ENCODE measurements at regions not wholly inside any gene's neighbourhood (a gene's known extent, or its start where the extent isn't known, plus 50 kb on each side); places are given as distances from the start of the nearest gene placed in this dataset.

- H3K4me1 ChIP-seq (ENCODE audit: control insufficient read depth in 2 of 2, insufficient read depth in 2 of 2, low read length in 2 of 2) = no peaks in the 10 kb centered on the region
- no peaks in the 10 kb centered on the region for H3K27me3 ChIP-seq (ENCODE audit: control insufficient read depth in 2 of 2, insufficient read depth in 2 of 2, low read length in 2 of 2)
- intact Hi-C loops (cut with micrococcal nuclease) = no loop called here
- no peak overlapping the region for H3K4me3 ChIP-seq (ENCODE audit: low read length)
- no peak for ATAC-seq
- no peaks in the 10 kb centered on the region for H3K9me3 ChIP-seq (ENCODE audit: control insufficient read depth in 2 of 3, low read length in 3 of 3)
- ChIA-PET POLR2A (interaction anchor here (0.7 kb wide), 1 partner anchor 273 kb away, joined by 4 read pairs; no protein-coding TSS in a partner anchor), CTCF (interaction anchor here (0.7 to 2.2 kb wide), 5 partner anchors 8 to 1297 kb away, joined by 3 to 11 read pairs (median 3); no protein-coding TSS in a partner anchor)
- peaks cover 0 to 14% (median 8%) of the 10 kb centered on the region in 7 donors for H3K4me1 Mint-ChIP-seq
- no peak overlapping the region for H3K4me3 Mint-ChIP-seq
- H3K36me3 ChIP-seq (ENCODE audit: control insufficient read depth in 2 of 3, insufficient read depth in 3 of 3, low read length in 3 of 3) = no peaks in the 10 kb centered on the region
- H3K36me3 Mint-ChIP-seq = no peaks in the 10 kb centered on the region
- no peaks in the 10 kb centered on the region for H3K9me3 Mint-ChIP-seq
- no peak overlapping the region for H3K27ac Mint-ChIP-seq
- DNase-seq = no peak
- H3K27me3 Mint-ChIP-seq = peaks cover 0 to 13% (median 8%) of the 10 kb centered on the region in 5 donors
- H3K27ac ChIP-seq (ENCODE audit: low read depth, low read length) = no peak overlapping the region
Measured at GRCh38 chr18:70489571-70489970, 200.7 kb downstream of the SOCS6 start.

GRCh38 chr18:70469916-70470315, 181.1 kb downstream of the SOCS6 start:
- CTCF ChIA-PET = interaction anchor here (0.9 kb wide), 1 partner anchor 21 kb away, joined by 3 read pairs; no protein-coding TSS in a partner anchor
- Mint-ChIP-seq H3K27me3 (peaks cover 0 to 5% (median 0%) of the 10 kb centered on the region in 5 donors), H3K4me3 (no peak overlapping the region), H3K9me3 (no peaks in the 10 kb centered on the region), H3K27ac (no peak overlapping the region), H3K4me1 (no peaks in the 10 kb centered on the region), H3K36me3 (no peaks in the 10 kb centered on the region)
- H3K4me1 ChIP-seq (ENCODE audit: control insufficient read depth in 2 of 2, insufficient read depth in 2 of 2, low read length in 2 of 2) = no peaks in the 10 kb centered on the region
- H3K4me3 ChIP-seq (ENCODE audit: low read length) = no peak overlapping the region
- H3K9me3 ChIP-seq (ENCODE audit: control insufficient read depth in 2 of 3, low read length in 3 of 3) = no peaks in the 10 kb centered on the region
- POLR2A ChIA-PET = no interaction called here
- H3K27ac ChIP-seq (ENCODE audit: low read depth, low read length) = no peak overlapping the region
- no peak for ATAC-seq
- no peak for DNase-seq
- no peaks in the 10 kb centered on the region for H3K36me3 ChIP-seq (ENCODE audit: control insufficient read depth in 2 of 3, insufficient read depth in 3 of 3, low read length in 3 of 3)
- H3K27me3 ChIP-seq (ENCODE audit: control insufficient read depth in 2 of 2, insufficient read depth in 2 of 2, low read length in 2 of 2) = no peaks in the 10 kb centered on the region
- intact Hi-C loops (cut with micrococcal nuclease) = no loop called here

- no peak overlapping the region for H3K4me3 Mint-ChIP-seq
- CTCF ChIA-PET = no interaction called here
Measured at GRCh38 chr18:70468861-70469547, 180.2 kb downstream of the SOCS6 start.

GRCh38 chr18:70464343-70465114, 175.7 kb downstream of the SOCS6 start:
- intact Hi-C loops (cut with micrococcal nuclease) = no loop called here
- H3K4me1 ChIP-seq (ENCODE audit: control insufficient read depth in 2 of 2, insufficient read depth in 2 of 2, low read length in 2 of 2) = no peaks in the 10 kb centered on the region
- H3K4me3 ChIP-seq (ENCODE audit: low read length) = peak overlapping the region; percentile 34
- Mint-ChIP-seq H3K4me3 (peak overlapping the region; percentile 69 to 84 (median 78)), H3K9me3 (no peaks in the 10 kb centered on the region), H3K4me1 (peaks cover 0 to 9% (median 6%) of the 10 kb centered on the region in 7 donors), H3K27ac (no peak overlapping the region), H3K36me3 (no peaks in the 10 kb centered on the region), H3K27me3 (peaks cover 9 to 38% (median 25%) of the 10 kb centered on the region in 5 donors)
- POLR2A ChIA-PET = no interaction called here
- H3K27ac ChIP-seq (ENCODE audit: low read depth, low read length) = no peak overlapping the region
- no peaks in the 10 kb centered on the region for H3K36me3 ChIP-seq (ENCODE audit: control insufficient read depth in 2 of 3, insufficient read depth in 3 of 3, low read length in 3 of 3)
- H3K27me3 ChIP-seq (ENCODE audit: control insufficient read depth in 2 of 2, insufficient read depth in 2 of 2, low read length in 2 of 2) = peaks cover 0 to 2% of the 10 kb centered on the region in 2 donors
- DNase-seq = peak in 7 of 9 donors; percentile 6 to 38 (median 18)
- CTCF ChIA-PET = no interaction called here
- H3K9me3 ChIP-seq (ENCODE audit: control insufficient read depth in 2 of 3, low read length in 3 of 3) = no peaks in the 10 kb centered on the region
- peak; percentile 56 for ATAC-seq

More at GRCh38 chr18:70468861-70469547, 180.2 kb downstream of the SOCS6 start:
- Histone ChIP-seq H3K4me3 (ENCODE audit: low read length) (no peak overlapping the region), H3K27ac (ENCODE audit: low read depth, low read length) (no peak overlapping the region), H3K9me3 (ENCODE audit: control insufficient read depth in 2 of 3, low read length in 3 of 3) (no peaks in the 10 kb centered on the region), H3K36me3 (ENCODE audit: control insufficient read depth in 2 of 3, insufficient read depth in 3 of 3, low read length in 3 of 3) (no peaks in the 10 kb centered on the region), H3K27me3 (ENCODE audit: control insufficient read depth in 2 of 2, insufficient read depth in 2 of 2, low read length in 2 of 2) (peaks cover 0 to 2% of the 10 kb centered on the region in 2 donors), H3K4me1 (ENCODE audit: control insufficient read depth in 2 of 2, insufficient read depth in 2 of 2, low read length in 2 of 2) (no peaks in the 10 kb centered on the region)
- Mint-ChIP-seq H3K4me1 (peaks cover 0 to 9% (median 6%) of the 10 kb centered on the region in 7 donors), H3K27me3 (peaks cover 0 to 8% (median 7%) of the 10 kb centered on the region in 5 donors), H3K36me3 (no peaks in the 10 kb centered on the region), H3K9me3 (no peaks in the 10 kb centered on the region), H3K27ac (no peak overlapping the region)
- no peak for ATAC-seq
- POLR2A ChIA-PET = no interaction called here
- no peak for DNase-seq
- intact Hi-C loops (cut with micrococcal nuclease) = no loop called here

GRCh38 chr18:70463085-70463484, 174.2 kb downstream of the SOCS6 start:
- Histone ChIP-seq H3K27ac (ENCODE audit: low read depth, low read length) (no peak overlapping the region), H3K36me3 (ENCODE audit: control insufficient read depth in 2 of 3, insufficient read depth in 3 of 3, low read length in 3 of 3) (no peaks in the 10 kb centered on the region), H3K4me3 (ENCODE audit: low read length) (no peak overlapping the region), H3K27me3 (ENCODE audit: control insufficient read depth in 2 of 2, insufficient read depth in 2 of 2, low read length in 2 of 2) (peaks cover 0 to 2% of the 10 kb centered on the region in 2 donors), H3K4me1 (ENCODE audit: control insufficient read depth in 2 of 2, insufficient read depth in 2 of 2, low read length in 2 of 2) (no peaks in the 10 kb centered on the region), H3K9me3 (ENCODE audit: control insufficient read depth in 2 of 3, low read length in 3 of 3) (no peaks in the 10 kb centered on the region)
- intact Hi-C loops (cut with micrococcal nuclease) = no loop called here
- Mint-ChIP-seq H3K4me1 (peaks cover 0 to 9% (median 6%) of the 10 kb centered on the region in 7 donors), H3K36me3 (no peaks in the 10 kb centered on the region), H3K27me3 (peaks cover 9 to 38% (median 25%) of the 10 kb centered on the region in 5 donors), H3K9me3 (no peaks in the 10 kb centered on the region), H3K27ac (no peak overlapping the region), H3K4me3 (peak overlapping the region in 3 of 10 donors; percentile 5 to 12 (median 7))
- ATAC-seq = no peak
- CTCF ChIA-PET = no interaction called here
- POLR2A ChIA-PET = no interaction called here
- no peak for DNase-seq

- Mint-ChIP-seq H3K36me3 (no peaks in the 10 kb centered on the region), H3K9me3 (no peaks in the 10 kb centered on the region), H3K27ac (no peak overlapping the region), H3K4me3 (no peak overlapping the region), H3K4me1 (peaks cover 0 to 9% (median 6%) of the 10 kb centered on the region in 7 donors), H3K27me3 (peaks cover 9 to 38% (median 25%) of the 10 kb centered on the region in 5 donors)
- Histone ChIP-seq H3K27ac (ENCODE audit: low read depth, low read length) (no peak overlapping the region), H3K4me3 (ENCODE audit: low read length) (no peak overlapping the region), H3K4me1 (ENCODE audit: control insufficient read depth in 2 of 2, insufficient read depth in 2 of 2, low read length in 2 of 2) (no peaks in the 10 kb centered on the region), H3K9me3 (ENCODE audit: control insufficient read depth in 2 of 3, low read length in 3 of 3) (no peaks in the 10 kb centered on the region), H3K27me3 (ENCODE audit: control insufficient read depth in 2 of 2, insufficient read depth in 2 of 2, low read length in 2 of 2) (peaks cover 0 to 2% of the 10 kb centered on the region in 2 donors), H3K36me3 (ENCODE audit: control insufficient read depth in 2 of 3, insufficient read depth in 3 of 3, low read length in 3 of 3) (no peaks in the 10 kb centered on the region)
- ATAC-seq (no peak), DNase-seq (no peak)
- ChIA-PET POLR2A (no interaction called here), CTCF (no interaction called here)
- intact Hi-C loops (cut with micrococcal nuclease) = no loop called here
Measured at GRCh38 chr18:70462078-70462439, 173.2 kb downstream of the SOCS6 start.

All from naive thymus-derived CD4-positive, alpha-beta T cell (primary cell).